T-helper 1 cell (primary cell): ENCODE measurements at regions not wholly inside any gene's neighbourhood (a gene's known extent, or its start where the extent isn't known, plus 50 kb on each side); places are given as distances from the start of the nearest gene placed in this dataset.

ENCODE experiments used
- DNase-seq, 5 donors: peaks; one replicate each; pipeline ENCODE4 v3.0.0-alpha.2; 2012 to 2020

GRCh38 chr6:82068721-82069120, 178.8 kb downstream of the IBTK start:
- DNase-seq: no peak

GRCh38 chr6:82066991-82067411, 180.5 kb downstream of the IBTK start:
- no peak for DNase-seq

- no peak for DNase-seq
Measured at GRCh38 chr6:82066196-82066595, 181.3 kb downstream of the IBTK start.

- no peak for DNase-seq
Measured at GRCh38 chr6:82063574-82063973, 184.0 kb downstream of the IBTK start.

GRCh38 chr6:82062219-82062618, 185.3 kb downstream of the IBTK start:
- DNase-seq: no peak

- no peak for DNase-seq
Measured at GRCh38 chr6:82057846-82058554, 189.5 kb downstream of the IBTK start.

- no peak for DNase-seq
Measured at GRCh38 chr6:82056567-82056966, 191.0 kb downstream of the IBTK start.

GRCh38 chr6:82045965-82046756, 201.4 kb downstream of the IBTK start:
- DNase-seq: no peak

GRCh38 chr6:82040405-82041221, 206.9 kb downstream of the IBTK start:
- DNase-seq: no peak

- no peak for DNase-seq
Measured at GRCh38 chr6:82038631-82039030, 208.9 kb downstream of the IBTK start.

- DNase-seq: no peak
Measured at GRCh38 chr6:82035526-82035925, 212.0 kb downstream of the IBTK start.

- no peak for DNase-seq
Measured at GRCh38 chr6:82033631-82034211, 213.8 kb downstream of the IBTK start.

GRCh38 chr6:82032444-82032843, 215.1 kb downstream of the IBTK start:
- DNase-seq: no peak

GRCh38 chr6:82030761-82031503, 216.6 kb downstream of the IBTK start:
- DNase-seq: no peak

GRCh38 chr6:82030301-82030700, 217.2 kb downstream of the IBTK start:
- no peak for DNase-seq

- no peak for DNase-seq
Measured at GRCh38 chr6:82025271-82025670, 222.3 kb downstream of the IBTK start.

GRCh38 chr6:82022614-82023129, 224.9 kb downstream of the IBTK start:
- DNase-seq: no peak

GRCh38 chr6:82017773-82018172, 229.8 kb downstream of the IBTK start:
- no peak for DNase-seq

GRCh38 chr6:82017288-82017687, 230.3 kb downstream of the IBTK start:
- no peak for DNase-seq

- DNase-seq: no peak
Measured at GRCh38 chr6:82015526-82015925, 232.0 kb downstream of the IBTK start.

- no peak for DNase-seq
Measured at GRCh38 chr6:82015043-82015442, 232.5 kb downstream of the IBTK start.
